ENCODE measurements at regions not wholly inside any gene's neighbourhood (a gene's known extent, or its start where the extent isn't known, plus 50 kb on each side); places are given as distances from the start of the nearest gene placed in this dataset.
A peak's percentile ranks its signal among the peaks of the same experiment; 100 is the strongest.

GRCh38 chr13:44790289-44790688 lies 199.0 kb downstream of the NUFIP1 start:
- Histone ChIP-seq H3K4me3 (ENCODE audit: low read length in 2 of 2) (peak overlapping the region in 1 of 2 donors; percentile 59), H2BK15ac (ENCODE audit: low read length) (peak overlapping the region; percentile 46), H2BK120ac (ENCODE audit: low read depth, low read length) (no peak overlapping the region), H3K23ac (ENCODE audit: low read depth, low read length, poor library complexity) (no peak overlapping the region), H3K27me3 (ENCODE audit: control insufficient read depth in 3 of 3, insufficient read depth in 3 of 3, low read depth in 1 of 3, low read length in 3 of 3) (no peaks in the 10 kb centered on the region), H2AK5ac (ENCODE audit: low read depth, low read length) (peak overlapping the region; percentile 41), H4K91ac (ENCODE audit: low read depth, low read length, poor library complexity) (no peak overlapping the region), H3K36me3 (replicated peaks in 1 of 2; ENCODE audit: control insufficient read depth in 2 of 2, insufficient read depth in 2 of 2, low read length in 2 of 2) (no peaks in the 10 kb centered on the region), H4K8ac (ENCODE audit: low read depth, low read length) (no peak overlapping the region), H2BK12ac (ENCODE audit: low read length) (peak overlapping the region; percentile 59), H2BK5ac (ENCODE audit: low read length) (no peak overlapping the region), H3K4me2 (ENCODE audit: insufficient read depth, low read length, poor library complexity, severe bottlenecking) (no peak overlapping the region), H3K14ac (ENCODE audit: low read length) (no peak overlapping the region), H3K9ac (ENCODE audit: low read depth, low read length, poor library complexity) (no peak overlapping the region), H3K9me3 (replicated peaks in 1 of 2; ENCODE audit: control insufficient read depth in 2 of 2, insufficient read depth in 1 of 2, low read depth in 1 of 2, low read length in 2 of 2) (peaks cover 0 to 2% of the 10 kb centered on the region in 2 donors), H3K4me1 (ENCODE audit: control insufficient read depth in 2 of 2, insufficient read depth in 1 of 2, low read depth in 1 of 2, low read length in 2 of 2) (peaks cover 0 to 5% of the 10 kb centered on the region in 2 donors), H2AFZ (ENCODE audit: low read length) (peak overlapping the region; percentile 53), H3K18ac (ENCODE audit: low read length) (peak overlapping the region; percentile 70), H3K79me1 (ENCODE audit: low read depth, low read length) (no peaks in the 10 kb centered on the region), H3K4ac (ENCODE audit: low read length) (no peak overlapping the region), H3K27ac (replicated peaks; ENCODE audit: low read length) (no peak overlapping the region)
- WGBS, 2 donors (ENCODE audit: extremely low coverage in 2 of 2, insufficient read length in 2 of 2, insufficient replicate concordance in 1 of 2): no CpG with 5 or more reads among the region's 4 CpGs
- no peak for DNase-seq (ENCODE audit: low spot score)

- no peak overlapping the region for H2AK5ac ChIP-seq (ENCODE audit: low read depth, low read length)
- no peak overlapping the region for H2BK120ac ChIP-seq (ENCODE audit: low read depth, low read length)
- H3K14ac ChIP-seq (ENCODE audit: low read length): no peak overlapping the region
- no peaks in the 10 kb centered on the region for H3K79me1 ChIP-seq (ENCODE audit: low read depth, low read length)
- no peak for DNase-seq (ENCODE audit: low spot score)
- H3K23ac ChIP-seq (ENCODE audit: low read depth, low read length, poor library complexity): no peak overlapping the region
- no peaks in the 10 kb centered on the region for H3K27me3 ChIP-seq (ENCODE audit: control insufficient read depth in 3 of 3, insufficient read depth in 3 of 3, low read depth in 1 of 3, low read length in 3 of 3)
- H3K36me3 ChIP-seq (replicated peaks in 1 of 2; ENCODE audit: control insufficient read depth in 2 of 2, insufficient read depth in 2 of 2, low read length in 2 of 2): no peaks in the 10 kb centered on the region
- WGBS, 2 donors (ENCODE audit: extremely low coverage in 2 of 2, insufficient read length in 2 of 2, insufficient replicate concordance in 1 of 2): no CpG with 5 or more reads among the region's 7 CpGs
- H4K91ac ChIP-seq (ENCODE audit: low read depth, low read length, poor library complexity): no peak overlapping the region
- no peak overlapping the region for H3K9ac ChIP-seq (ENCODE audit: low read depth, low read length, poor library complexity)
- no peak overlapping the region for H4K8ac ChIP-seq (ENCODE audit: low read depth, low read length)
- no peak overlapping the region for H3K4me2 ChIP-seq (ENCODE audit: insufficient read depth, low read length, poor library complexity, severe bottlenecking)
- no peak overlapping the region for H2BK15ac ChIP-seq (ENCODE audit: low read length)
- H2BK12ac ChIP-seq (ENCODE audit: low read length): no peak overlapping the region
- H2BK5ac ChIP-seq (ENCODE audit: low read length): no peak overlapping the region
- no peak overlapping the region for H2AFZ ChIP-seq (ENCODE audit: low read length)
- H3K9me3 ChIP-seq (replicated peaks in 1 of 2; ENCODE audit: control insufficient read depth in 2 of 2, insufficient read depth in 1 of 2, low read depth in 1 of 2, low read length in 2 of 2): no peaks in the 10 kb centered on the region
- no peak overlapping the region for H3K27ac ChIP-seq (replicated peaks; ENCODE audit: low read length)
- H3K4ac ChIP-seq (ENCODE audit: low read length): no peak overlapping the region
- H3K4me1 ChIP-seq (ENCODE audit: control insufficient read depth in 2 of 2, insufficient read depth in 1 of 2, low read depth in 1 of 2, low read length in 2 of 2): peaks cover 0 to 3% of the 10 kb centered on the region in 2 donors
- H3K4me3 ChIP-seq (ENCODE audit: low read length in 2 of 2): no peak overlapping the region
- H3K18ac ChIP-seq (ENCODE audit: low read length): peak overlapping the region; percentile 35
These were observed 201.7 kb downstream of the NUFIP1 start for GRCh38 chr13:44787617-44788016.

- H2BK12ac ChIP-seq (ENCODE audit: low read length): no peak overlapping the region
- H4K8ac ChIP-seq (ENCODE audit: low read depth, low read length): no peak overlapping the region
- no peaks in the 10 kb centered on the region for H3K9me3 ChIP-seq (replicated peaks in 1 of 2; ENCODE audit: control insufficient read depth in 2 of 2, insufficient read depth in 1 of 2, low read depth in 1 of 2, low read length in 2 of 2)
- no peak overlapping the region for H3K4me2 ChIP-seq (ENCODE audit: insufficient read depth, low read length, poor library complexity, severe bottlenecking)
- no peak overlapping the region for H3K9ac ChIP-seq (ENCODE audit: low read depth, low read length, poor library complexity)
- peaks cover 0 to 3% of the 10 kb centered on the region in 2 donors for H3K4me1 ChIP-seq (ENCODE audit: control insufficient read depth in 2 of 2, insufficient read depth in 1 of 2, low read depth in 1 of 2, low read length in 2 of 2)
- H2BK15ac ChIP-seq (ENCODE audit: low read length): no peak overlapping the region
- no peak overlapping the region for H3K4ac ChIP-seq (ENCODE audit: low read length)
- DNase-seq (ENCODE audit: low spot score): no peak
- no peak overlapping the region for H3K23ac ChIP-seq (ENCODE audit: low read depth, low read length, poor library complexity)
- H3K4me3 ChIP-seq (ENCODE audit: low read length in 2 of 2): no peak overlapping the region
- no peak overlapping the region for H4K91ac ChIP-seq (ENCODE audit: low read depth, low read length, poor library complexity)
- WGBS, 2 donors (ENCODE audit: extremely low coverage in 2 of 2, insufficient read length in 2 of 2, insufficient replicate concordance in 1 of 2): no CpG with 5 or more reads among the region's 3 CpGs
- H2BK120ac ChIP-seq (ENCODE audit: low read depth, low read length): no peak overlapping the region
- H3K14ac ChIP-seq (ENCODE audit: low read length): no peak overlapping the region
- H2AFZ ChIP-seq (ENCODE audit: low read length): no peak overlapping the region
- H3K18ac ChIP-seq (ENCODE audit: low read length): no peak overlapping the region
- no peak overlapping the region for H3K27ac ChIP-seq (replicated peaks; ENCODE audit: low read length)
- H3K27me3 ChIP-seq (ENCODE audit: control insufficient read depth in 3 of 3, insufficient read depth in 3 of 3, low read depth in 1 of 3, low read length in 3 of 3): no peaks in the 10 kb centered on the region
- no peaks in the 10 kb centered on the region for H3K79me1 ChIP-seq (ENCODE audit: low read depth, low read length)
- no peak overlapping the region for H2BK5ac ChIP-seq (ENCODE audit: low read length)
- H3K36me3 ChIP-seq (replicated peaks in 1 of 2; ENCODE audit: control insufficient read depth in 2 of 2, insufficient read depth in 2 of 2, low read length in 2 of 2): no peaks in the 10 kb centered on the region
- H2AK5ac ChIP-seq (ENCODE audit: low read depth, low read length): no peak overlapping the region
These were observed 202.5 kb downstream of the NUFIP1 start for GRCh38 chr13:44786756-44787155.

- Histone ChIP-seq H2BK5ac (ENCODE audit: low read length) (no peak overlapping the region), H3K4ac (ENCODE audit: low read length) (no peak overlapping the region), H3K27ac (replicated peaks; ENCODE audit: low read length) (no peak overlapping the region), H4K91ac (ENCODE audit: low read depth, low read length, poor library complexity) (no peak overlapping the region), H2AFZ (ENCODE audit: low read length) (no peak overlapping the region), H2BK120ac (ENCODE audit: low read depth, low read length) (no peak overlapping the region), H3K4me1 (ENCODE audit: control insufficient read depth in 2 of 2, insufficient read depth in 1 of 2, low read depth in 1 of 2, low read length in 2 of 2) (peaks cover 0 to 2% of the 10 kb centered on the region in 2 donors), H3K36me3 (replicated peaks in 1 of 2; ENCODE audit: control insufficient read depth in 2 of 2, insufficient read depth in 2 of 2, low read length in 2 of 2) (no peaks in the 10 kb centered on the region), H3K4me2 (ENCODE audit: insufficient read depth, low read length, poor library complexity, severe bottlenecking) (no peak overlapping the region), H3K9ac (ENCODE audit: low read depth, low read length, poor library complexity) (no peak overlapping the region), H3K18ac (ENCODE audit: low read length) (no peak overlapping the region), H2AK5ac (ENCODE audit: low read depth, low read length) (no peak overlapping the region), H3K14ac (ENCODE audit: low read length) (no peak overlapping the region), H3K23ac (ENCODE audit: low read depth, low read length, poor library complexity) (no peak overlapping the region), H3K27me3 (ENCODE audit: control insufficient read depth in 3 of 3, insufficient read depth in 3 of 3, low read depth in 1 of 3, low read length in 3 of 3) (no peaks in the 10 kb centered on the region), H4K8ac (ENCODE audit: low read depth, low read length) (no peak overlapping the region), H3K9me3 (replicated peaks in 1 of 2; ENCODE audit: control insufficient read depth in 2 of 2, insufficient read depth in 1 of 2, low read depth in 1 of 2, low read length in 2 of 2) (no peaks in the 10 kb centered on the region), H2BK12ac (ENCODE audit: low read length) (no peak overlapping the region), H3K4me3 (ENCODE audit: low read length in 2 of 2) (no peak overlapping the region), H3K79me1 (ENCODE audit: low read depth, low read length) (no peaks in the 10 kb centered on the region), H2BK15ac (ENCODE audit: low read length) (no peak overlapping the region)
- no peak for DNase-seq (ENCODE audit: low spot score)
- no CpG with 5 or more reads among the region's 3 CpGs for WGBS, 2 donors (ENCODE audit: extremely low coverage in 2 of 2, insufficient read length in 2 of 2, insufficient replicate concordance in 1 of 2)
These were observed 203.9 kb downstream of the NUFIP1 start for GRCh38 chr13:44785401-44785800.
